HepG2 (cell line): ENCODE measurements at regions not wholly inside any gene's neighbourhood (a gene's known extent, or its start where the extent isn't known, plus 50 kb on each side); places are given as distances from the start of the nearest gene placed in this dataset.

Experiments used
- AHR ChIP-seq: IDR thresholded peaks from 2 replicates; pipeline ENCODE4 v1.6.1; 2018; ENCODE audit warnings: missing genetic modification reagents, missing compliant biosample characterization
- BCL6 ChIP-seq: IDR thresholded peaks from 2 replicates; pipeline ENCODE4 v1.6.1; 2016; ENCODE audit warnings: missing genetic modification reagents, missing compliant biosample characterization
- BORCS8-MEF2B ChIP-seq: sonication (generic); formaldehyde crosslinking; IDR thresholded peaks from 2 replicates; pipeline ENCODE4 v1.8.0; 2022; ENCODE audit warnings: mild to moderate bottlenecking, missing genetic modification reagents
- CBFB ChIP-seq: sonication (generic); formaldehyde crosslinking; IDR thresholded peaks from 2 replicates; pipeline ENCODE4 v1.4.0; 2020; ENCODE audit warnings: missing genetic modification reagents
- EP300 ChIP-seq, 3 experiments: sonication (generic) in 1 of 3; formaldehyde crosslinking in 1 of 3; IDR thresholded peaks; 2 replicates each; pipeline versions ENCODE4 v1.5.1 to v1.6.1; 2011 to 2020; ENCODE audit warnings: low read depth in 2 of 3, low read length in 2 of 3, borderline replicate concordance in 1 of 3, improper control_type of control experiment in 1 of 3, mild to moderate bottlenecking in 1 of 3, missing genetic modification reagents in 1 of 3, moderate library complexity in 1 of 3
- ETV6 ChIP-seq: sonication (generic); formaldehyde crosslinking; conservative IDR thresholded peaks from 2 replicates; pipeline ENCODE4 v1.4.0; 2020; ENCODE audit warnings: missing genetic modification reagents
- HNF4A ChIP-seq: sonication (generic); formaldehyde crosslinking; IDR thresholded peaks from 2 replicates; pipeline ENCODE4 v1.4.0; 2020; ENCODE audit warnings: missing genetic modification reagents
- MED8 ChIP-seq: sonication (generic); formaldehyde crosslinking; IDR thresholded peaks from 2 replicates; pipeline ENCODE4 v1.8.1; 2023; ENCODE audit warnings: mild to moderate bottlenecking, missing genetic modification reagents; ENCODE audit not compliant: insufficient replicate concordance
- NR2F1 ChIP-seq, 2 experiments: fragments of 450-650 bp in 1 of 2; formaldehyde crosslinking in 1 of 2; IDR thresholded peaks; 2 replicates each; pipeline versions ENCODE4 v1.5.0 to v1.6.1; 2016 to 2020; ENCODE audit warnings: mild to moderate bottlenecking in 1 of 2, missing compliant biosample characterization in 1 of 2, missing genetic modification reagents in 1 of 2, moderate library complexity in 1 of 2
- POLR2A ChIP-seq, 2 experiments: IDR thresholded peaks; 2 replicates each; pipeline ENCODE4 v1.6.1; 2011; ENCODE audit warnings: low read depth in 2 of 2, low read length in 2 of 2, mild to moderate bottlenecking in 1 of 2, moderate library complexity in 1 of 2; ENCODE audit not compliant: insufficient read depth in 1 of 2
- RAD21 ChIP-seq: fragments of 450-650 bp; formaldehyde crosslinking; IDR thresholded peaks from 2 replicates; pipeline ENCODE4 v1.5.0; 2020; ENCODE audit warnings: mild to moderate bottlenecking
- RCOR2 ChIP-seq: IDR thresholded peaks from 2 replicates; pipeline ENCODE4 v1.6.1; 2016; ENCODE audit warnings: missing biosample characterization, missing genetic modification reagents
- STAG1 ChIP-seq: sonication (generic); formaldehyde crosslinking; IDR thresholded peaks from 2 replicates; pipeline ENCODE4 v1.4.0; 2020; ENCODE audit warnings: missing genetic modification reagents
- ZBTB7A ChIP-seq: sonication (generic); formaldehyde crosslinking; IDR thresholded peaks from 2 replicates; pipeline ENCODE4 v1.8.0; 2022; ENCODE audit warnings: mild to moderate bottlenecking, missing genetic modification reagents
- ZNF264 ChIP-seq: sonication (generic); formaldehyde crosslinking; IDR thresholded peaks from 2 replicates; pipeline ENCODE4 v1.4.0; 2020; ENCODE audit warnings: missing genetic modification reagents
- ZNF331 ChIP-seq: sonication (generic); formaldehyde crosslinking; IDR thresholded peaks from 2 replicates; pipeline ENCODE4 v1.4.0; 2020; ENCODE audit warnings: missing genetic modification reagents
- ZNF563 ChIP-seq: sonication (generic); formaldehyde crosslinking; IDR thresholded peaks from 2 replicates; pipeline ENCODE4 v1.8.0; 2022; ENCODE audit warnings: mild to moderate bottlenecking, moderate library complexity, missing genetic modification reagents
- ZSCAN25 ChIP-seq: sonication (generic); formaldehyde crosslinking; IDR thresholded peaks from 2 replicates; pipeline ENCODE4 v1.8.0; 2022; ENCODE audit warnings: mild to moderate bottlenecking, missing genetic modification reagents
- TF ChIP-seq, protein P1 (sequence below): sonication (generic); formaldehyde crosslinking; conservative IDR thresholded peaks from 2 replicates; pipeline ENCODE4 v1.8.0; 2022; ENCODE audit warnings: mild to moderate bottlenecking, moderate library complexity, missing genetic modification reagents
- TF ChIP-seq, protein P2 (sequence below): IDR thresholded peaks from 2 replicates; pipeline ENCODE4 v1.4.0; 2020; ENCODE audit warnings: mild to moderate bottlenecking, missing genetic modification reagents
- TF ChIP-seq, protein P3 (sequence below): sonication (generic); formaldehyde crosslinking; IDR thresholded peaks from 2 replicates; pipeline ENCODE4 v1.4.0; 2020; ENCODE audit warnings: missing genetic modification reagents, borderline replicate concordance
- TF ChIP-seq, protein P4 (sequence below): sonication (generic); formaldehyde crosslinking; IDR thresholded peaks from 2 replicates; pipeline ENCODE4 v1.4.0; 2020; ENCODE audit warnings: missing genetic modification reagents

DNA sequence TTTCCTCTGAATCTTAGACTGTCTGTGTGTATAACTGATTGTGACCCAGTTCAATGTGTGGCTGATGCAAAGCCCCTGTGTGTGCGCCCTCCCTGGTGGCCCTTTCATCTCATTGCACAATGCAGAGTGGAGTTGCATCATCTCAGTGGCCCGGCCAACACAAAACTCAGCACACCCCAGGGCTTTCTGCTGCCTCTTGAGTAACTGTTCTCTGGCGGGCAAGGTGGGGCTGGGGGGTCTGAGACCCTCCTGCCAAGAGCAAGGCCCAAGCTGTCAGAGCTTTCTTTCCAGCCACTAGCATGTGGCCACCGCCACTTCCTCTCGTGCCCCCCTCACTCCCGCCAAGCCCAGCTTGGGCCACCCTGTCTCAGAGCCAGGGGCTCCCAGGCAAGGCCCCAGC lies 80.7 kb upstream of the ALDH1L1 start (continued):
- TF ChIP-seq, protein P1, sequence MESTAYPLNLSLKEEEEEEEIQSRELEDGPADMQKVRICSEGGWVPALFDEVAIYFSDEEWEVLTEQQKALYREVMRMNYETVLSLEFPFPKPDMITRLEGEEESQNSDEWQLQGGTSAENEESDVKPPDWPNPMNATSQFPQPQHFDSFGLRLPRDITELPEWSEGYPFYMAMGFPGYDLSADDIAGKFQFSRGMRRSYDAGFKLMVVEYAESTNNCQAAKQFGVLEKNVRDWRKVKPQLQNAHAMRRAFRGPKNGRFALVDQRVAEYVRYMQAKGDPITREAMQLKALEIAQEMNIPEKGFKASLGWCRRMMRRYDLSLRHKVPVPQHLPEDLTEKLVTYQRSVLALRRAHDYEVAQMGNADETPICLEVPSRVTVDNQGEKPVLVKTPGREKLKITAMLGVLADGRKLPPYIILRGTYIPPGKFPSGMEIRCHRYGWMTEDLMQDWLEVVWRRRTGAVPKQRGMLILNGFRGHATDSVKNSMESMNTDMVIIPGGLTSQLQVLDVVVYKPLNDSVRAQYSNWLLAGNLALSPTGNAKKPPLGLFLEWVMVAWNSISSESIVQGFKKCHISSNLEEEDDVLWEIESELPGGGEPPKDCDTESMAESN (CRISPR knock-in tag) = peak; percentile 68
- TF ChIP-seq POLR2A (IDR thresholded peaks at IDR 0.05; ENCODE audit: insufficient read depth in 1 of 2, low read depth in 2 of 2, low read length in 2 of 2) (no peak), STAG1 (CRISPR knock-in tag) (peak; percentile 27; the same call in 1 of the 2 replicates), EP300 (IDR thresholded peaks at IDR 0.05; ENCODE audit: low read depth in 2 of 2, low read length in 2 of 2) (peak; percentile 49 to 83; a peak in 3 of 4 replicates), EP300 (CRISPR knock-in tag; IDR thresholded peaks at IDR 0.05; ENCODE audit: borderline replicate concordance) (no peak), BORCS8-MEF2B (CRISPR knock-in tag) (peak; percentile 45; the same call in 1 of the 2 replicates), ZNF563 (CRISPR knock-in tag) (no peak), RAD21 (CRISPR knock-in tag) (no peak), CBFB (CRISPR knock-in tag) (peak; percentile 45; the same call in 1 of the 2 replicates), ZBTB7A (CRISPR knock-in tag) (peak; percentile 87; the same call in 1 of the 2 replicates), ZNF331 (CRISPR knock-in tag) (peak; percentile 87; the same call in 1 of the 2 replicates), AHR (CRISPR knock-in tag) (0 out of 2 replicates have a peak, but pooled peaks have one; percentile 39), ZSCAN25 (CRISPR knock-in tag) (0 out of 2 replicates have a peak, but pooled peaks have one; percentile 34), ZNF264 (CRISPR knock-in tag) (peak; percentile 93), BCL6 (CRISPR knock-in tag) (peak; percentile 43; the same call in 1 of the 2 replicates), HNF4A (CRISPR knock-in tag) (peak; percentile 42; the same call in 1 of the 2 replicates), ETV6 (CRISPR knock-in tag) (0 out of 2 replicates have a peak, but pooled peaks have one; percentile 34), RCOR2 (CRISPR knock-in tag) (0 out of 2 replicates have a peak, but pooled peaks have one; percentile 12), MED8 (CRISPR knock-in tag) (no peak), NR2F1 (CRISPR knock-in tag; IDR thresholded peaks at IDR 0.05) (0 out of 4 replicates have a peak, but pooled peaks of 1 of the 2 experiments have one; percentile 5)
- TF ChIP-seq, protein P2, sequence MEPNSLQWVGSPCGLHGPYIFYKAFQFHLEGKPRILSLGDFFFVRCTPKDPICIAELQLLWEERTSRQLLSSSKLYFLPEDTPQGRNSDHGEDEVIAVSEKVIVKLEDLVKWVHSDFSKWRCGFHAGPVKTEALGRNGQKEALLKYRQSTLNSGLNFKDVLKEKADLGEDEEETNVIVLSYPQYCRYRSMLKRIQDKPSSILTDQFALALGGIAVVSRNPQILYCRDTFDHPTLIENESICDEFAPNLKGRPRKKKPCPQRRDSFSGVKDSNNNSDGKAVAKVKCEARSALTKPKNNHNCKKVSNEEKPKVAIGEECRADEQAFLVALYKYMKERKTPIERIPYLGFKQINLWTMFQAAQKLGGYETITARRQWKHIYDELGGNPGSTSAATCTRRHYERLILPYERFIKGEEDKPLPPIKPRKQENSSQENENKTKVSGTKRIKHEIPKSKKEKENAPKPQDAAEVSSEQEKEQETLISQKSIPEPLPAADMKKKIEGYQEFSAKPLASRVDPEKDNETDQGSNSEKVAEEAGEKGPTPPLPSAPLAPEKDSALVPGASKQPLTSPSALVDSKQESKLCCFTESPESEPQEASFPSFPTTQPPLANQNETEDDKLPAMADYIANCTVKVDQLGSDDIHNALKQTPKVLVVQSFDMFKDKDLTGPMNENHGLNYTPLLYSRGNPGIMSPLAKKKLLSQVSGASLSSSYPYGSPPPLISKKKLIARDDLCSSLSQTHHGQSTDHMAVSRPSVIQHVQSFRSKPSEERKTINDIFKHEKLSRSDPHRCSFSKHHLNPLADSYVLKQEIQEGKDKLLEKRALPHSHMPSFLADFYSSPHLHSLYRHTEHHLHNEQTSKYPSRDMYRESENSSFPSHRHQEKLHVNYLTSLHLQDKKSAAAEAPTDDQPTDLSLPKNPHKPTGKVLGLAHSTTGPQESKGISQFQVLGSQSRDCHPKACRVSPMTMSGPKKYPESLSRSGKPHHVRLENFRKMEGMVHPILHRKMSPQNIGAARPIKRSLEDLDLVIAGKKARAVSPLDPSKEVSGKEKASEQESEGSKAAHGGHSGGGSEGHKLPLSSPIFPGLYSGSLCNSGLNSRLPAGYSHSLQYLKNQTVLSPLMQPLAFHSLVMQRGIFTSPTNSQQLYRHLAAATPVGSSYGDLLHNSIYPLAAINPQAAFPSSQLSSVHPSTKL = peak; percentile 63
- TF ChIP-seq, protein P3, sequence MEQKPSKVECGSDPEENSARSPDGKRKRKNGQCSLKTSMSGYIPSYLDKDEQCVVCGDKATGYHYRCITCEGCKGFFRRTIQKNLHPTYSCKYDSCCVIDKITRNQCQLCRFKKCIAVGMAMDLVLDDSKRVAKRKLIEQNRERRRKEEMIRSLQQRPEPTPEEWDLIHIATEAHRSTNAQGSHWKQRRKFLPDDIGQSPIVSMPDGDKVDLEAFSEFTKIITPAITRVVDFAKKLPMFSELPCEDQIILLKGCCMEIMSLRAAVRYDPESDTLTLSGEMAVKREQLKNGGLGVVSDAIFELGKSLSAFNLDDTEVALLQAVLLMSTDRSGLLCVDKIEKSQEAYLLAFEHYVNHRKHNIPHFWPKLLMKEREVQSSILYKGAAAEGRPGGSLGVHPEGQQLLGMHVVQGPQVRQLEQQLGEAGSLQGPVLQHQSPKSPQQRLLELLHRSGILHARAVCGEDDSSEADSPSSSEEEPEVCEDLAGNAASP = 0 out of 2 replicates have a peak, but pooled peaks have one; percentile 63
- TF ChIP-seq, protein P4, sequence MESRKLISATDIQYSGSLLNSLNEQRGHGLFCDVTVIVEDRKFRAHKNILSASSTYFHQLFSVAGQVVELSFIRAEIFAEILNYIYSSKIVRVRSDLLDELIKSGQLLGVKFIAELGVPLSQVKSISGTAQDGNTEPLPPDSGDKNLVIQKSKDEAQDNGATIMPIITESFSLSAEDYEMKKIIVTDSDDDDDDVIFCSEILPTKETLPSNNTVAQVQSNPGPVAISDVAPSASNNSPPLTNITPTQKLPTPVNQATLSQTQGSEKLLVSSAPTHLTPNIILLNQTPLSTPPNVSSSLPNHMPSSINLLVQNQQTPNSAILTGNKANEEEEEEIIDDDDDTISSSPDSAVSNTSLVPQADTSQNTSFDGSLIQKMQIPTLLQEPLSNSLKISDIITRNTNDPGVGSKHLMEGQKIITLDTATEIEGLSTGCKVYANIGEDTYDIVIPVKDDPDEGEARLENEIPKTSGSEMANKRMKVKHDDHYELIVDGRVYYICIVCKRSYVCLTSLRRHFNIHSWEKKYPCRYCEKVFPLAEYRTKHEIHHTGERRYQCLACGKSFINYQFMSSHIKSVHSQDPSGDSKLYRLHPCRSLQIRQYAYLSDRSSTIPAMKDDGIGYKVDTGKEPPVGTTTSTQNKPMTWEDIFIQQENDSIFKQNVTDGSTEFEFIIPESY (CRISPR knock-in tag) = peak; percentile 80; the same call in 1 of the 2 replicates
